ENCODE measurements at regions not wholly inside any gene's neighbourhood (a gene's known extent, or its start where the extent isn't known, plus 50 kb on each side); places are given as distances from the start of the nearest gene placed in this dataset.

DNA sequence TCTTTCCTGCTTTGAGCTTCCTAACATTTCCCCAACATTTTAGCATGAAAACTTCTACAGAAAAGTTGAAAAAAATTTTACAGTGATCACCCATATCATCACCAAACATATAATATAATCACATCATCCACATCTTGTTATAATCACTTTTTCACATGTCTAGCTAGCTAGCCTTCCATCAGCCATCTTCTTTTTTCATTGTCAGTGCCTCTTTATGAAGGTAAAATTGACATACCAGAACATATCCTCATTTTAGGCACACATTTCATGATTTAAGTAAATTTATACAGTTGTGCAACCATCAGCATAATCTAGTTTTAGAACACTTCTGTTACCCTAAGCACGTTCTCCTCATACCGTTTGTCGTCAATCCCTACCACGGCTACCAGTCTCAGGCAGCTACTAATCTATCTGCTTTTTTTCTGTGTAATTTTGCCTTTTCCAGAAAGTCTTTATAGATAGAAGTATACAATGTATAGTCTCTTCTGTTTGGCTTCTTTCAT, 73.7 kb downstream of the VEGFA start:
- DNase-seq, result no peak

GRCh38 chr6:43843097-43843645, 73.2 kb downstream of the VEGFA start:
- no peak for DNase-seq

DNA sequence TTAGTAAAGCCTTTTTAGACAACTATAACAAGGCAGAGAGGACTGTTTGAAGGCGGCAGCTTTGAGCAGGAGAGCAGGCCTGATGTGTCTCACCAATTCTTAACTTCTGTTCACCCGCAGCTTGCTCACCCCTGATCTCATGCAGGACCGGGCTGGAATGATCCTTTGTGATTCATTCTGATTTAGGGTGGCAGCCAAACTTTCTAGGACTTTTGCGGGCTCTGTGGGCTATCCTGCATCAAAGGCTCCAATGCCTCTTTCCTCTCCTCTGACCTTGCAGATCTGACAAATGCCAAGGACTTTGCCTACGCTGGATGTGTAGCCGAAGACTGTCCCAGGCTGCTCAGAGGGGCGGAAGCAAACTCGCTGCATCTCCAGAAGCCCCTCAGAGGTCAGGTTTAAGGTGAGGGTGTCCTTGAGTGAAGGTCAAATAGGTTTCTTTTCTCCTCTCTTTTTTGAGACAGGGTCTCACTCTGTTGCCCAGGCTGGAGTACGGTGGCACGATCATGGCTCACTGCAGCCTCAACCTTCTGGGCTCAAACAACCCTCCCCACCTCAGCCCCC, 72.3 kb downstream of the VEGFA start:
- peak; percentile 62 for DNase-seq

GRCh38 chr6:43840490-43841218, 70.6 kb downstream of the VEGFA start:
- DNase-seq, result no peak

GRCh38 chr6:43838276-43839036, 68.4 kb downstream of the VEGFA start:
- peak; percentile 81 for DNase-seq

DNA sequence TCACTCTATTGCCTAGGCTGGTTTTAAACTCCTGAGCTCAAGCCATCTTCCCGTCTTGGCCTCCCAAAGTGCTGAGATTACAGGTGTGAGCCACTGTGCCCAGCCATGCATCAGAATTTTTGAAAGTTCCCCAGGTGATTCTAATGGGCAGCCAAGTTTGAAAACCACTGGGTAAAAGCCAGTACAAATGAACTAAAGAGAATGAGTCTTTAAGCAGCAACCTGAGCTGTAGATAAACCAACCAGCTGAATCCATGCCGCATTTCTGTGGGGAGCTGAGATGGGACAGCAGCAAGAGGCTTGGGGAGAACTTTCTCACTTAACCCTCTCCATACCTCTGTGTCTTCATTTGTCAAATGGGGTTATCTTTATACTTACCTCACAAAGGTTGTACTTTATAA, 67.5 kb downstream of the VEGFA start:
- DNase-seq, result no peak

DNA sequence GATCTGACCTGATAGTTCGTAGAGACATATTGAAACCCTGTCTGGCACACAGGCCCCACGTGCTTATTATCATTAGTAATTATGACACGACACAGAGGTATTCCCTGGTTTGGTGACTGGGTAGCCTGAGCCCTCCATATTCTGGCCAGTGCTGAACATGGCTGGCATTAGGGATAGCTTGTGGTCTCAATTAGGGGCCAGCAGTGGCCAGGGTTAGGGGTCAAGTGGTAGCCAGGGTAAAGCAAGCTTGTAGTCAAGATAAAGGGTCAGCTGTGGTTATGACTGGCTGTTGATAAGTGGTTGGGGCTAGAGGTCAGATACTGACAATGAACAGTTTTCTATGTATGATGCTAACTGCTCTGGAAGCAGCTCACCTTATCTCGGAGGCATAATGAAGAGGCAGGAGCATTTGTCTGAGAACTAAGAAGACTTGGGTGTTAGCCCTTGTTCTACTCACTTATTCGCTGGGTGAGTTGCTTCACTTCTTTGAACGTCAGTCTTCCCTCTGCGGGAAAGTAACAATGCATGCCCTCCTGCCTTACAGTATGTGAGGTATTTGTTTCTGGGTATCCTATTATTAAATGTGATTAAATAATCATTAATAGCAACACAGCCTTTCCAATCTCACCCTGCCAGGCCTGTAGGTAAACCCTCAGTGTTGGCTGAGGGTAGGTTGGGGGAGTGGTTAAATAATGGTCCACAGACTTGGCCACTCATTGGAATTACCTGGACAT, 66.7 kb downstream of the VEGFA start:
- DNase-seq, result peak; percentile 50
